ENCODE measurements at regions not wholly inside any gene's neighbourhood (a gene's known extent, or its start where the extent isn't known, plus 50 kb on each side); places are given as distances from the start of the nearest gene placed in this dataset.

GRCh38 chr11:116148056-116148455 lies 624.7 kb downstream of the BUD13 start:
- TF ChIP-seq CTCF (IDR thresholded peaks at IDR 0.05; ENCODE audit: borderline replicate concordance, insufficient read depth, low read depth, low read length), result no peak
- H3K4me3 ChIP-seq (ENCODE audit: low read depth, low read length), result no peak overlapping the region

- no peak overlapping the region for H3K4me3 ChIP-seq (ENCODE audit: low read depth, low read length)
- TF ChIP-seq CTCF (IDR thresholded peaks at IDR 0.05; ENCODE audit: borderline replicate concordance, insufficient read depth, low read depth, low read length), result 0 out of 2 replicates have a peak, but pooled peaks have one; percentile 2
Observed at GRCh38 chr11:116145187-116145865, 627.5 kb downstream of the BUD13 start.

- H3K4me3 ChIP-seq (ENCODE audit: low read depth, low read length), result no peak overlapping the region
- no peak for TF ChIP-seq CTCF (IDR thresholded peaks at IDR 0.05; ENCODE audit: borderline replicate concordance, insufficient read depth, low read depth, low read length)
Observed at GRCh38 chr11:116144387-116144958, 628.3 kb downstream of the BUD13 start.

DNA sequence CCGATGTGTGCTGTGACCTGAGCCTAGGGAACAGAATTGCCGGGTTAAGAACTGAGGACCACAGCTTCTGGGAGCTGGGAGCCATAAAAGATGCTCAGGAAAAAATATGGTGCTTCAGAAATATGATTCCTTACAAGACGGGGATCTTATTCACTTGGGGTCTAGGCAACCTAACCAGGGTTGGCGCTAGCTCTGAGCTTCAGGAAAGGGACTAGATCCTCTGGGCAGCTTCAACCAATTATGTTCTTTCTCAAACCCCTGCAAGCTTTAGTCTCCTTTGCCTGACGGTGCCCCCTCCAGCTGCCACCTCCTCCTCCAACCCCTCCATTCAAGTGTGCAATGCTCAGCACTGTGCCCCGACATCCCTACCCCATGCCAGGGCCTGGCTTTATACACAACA lies 634.1 kb upstream of the CADM1 start:
- TF ChIP-seq CTCF (IDR thresholded peaks at IDR 0.05; ENCODE audit: borderline replicate concordance, insufficient read depth, low read depth, low read length), result no peak
- H3K4me3 ChIP-seq (ENCODE audit: low read depth, low read length), result no peak overlapping the region

DNA sequence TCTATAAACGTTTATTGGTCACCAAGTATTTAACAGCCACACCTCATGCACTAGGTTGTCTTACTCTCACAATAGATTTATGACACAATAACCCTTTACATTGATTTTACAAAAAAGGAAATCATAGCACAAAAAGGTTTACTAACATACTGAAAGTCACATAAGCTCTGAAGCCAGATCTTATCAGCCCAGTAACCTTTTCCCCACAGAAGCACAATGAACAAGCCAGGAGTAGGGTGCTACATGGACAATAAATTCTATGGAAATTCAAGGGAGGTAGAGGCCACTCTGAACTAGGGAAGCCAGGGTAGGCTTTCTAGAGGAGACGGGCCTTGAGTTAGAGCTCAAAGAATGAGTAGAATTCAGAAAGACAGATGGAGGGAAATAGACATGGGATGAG lies 633.5 kb upstream of the CADM1 start:
- no peak for TF ChIP-seq CTCF (IDR thresholded peaks at IDR 0.05; ENCODE audit: borderline replicate concordance, insufficient read depth, low read depth, low read length)
- H3K4me3 ChIP-seq (ENCODE audit: low read depth, low read length), result no peak overlapping the region

DNA sequence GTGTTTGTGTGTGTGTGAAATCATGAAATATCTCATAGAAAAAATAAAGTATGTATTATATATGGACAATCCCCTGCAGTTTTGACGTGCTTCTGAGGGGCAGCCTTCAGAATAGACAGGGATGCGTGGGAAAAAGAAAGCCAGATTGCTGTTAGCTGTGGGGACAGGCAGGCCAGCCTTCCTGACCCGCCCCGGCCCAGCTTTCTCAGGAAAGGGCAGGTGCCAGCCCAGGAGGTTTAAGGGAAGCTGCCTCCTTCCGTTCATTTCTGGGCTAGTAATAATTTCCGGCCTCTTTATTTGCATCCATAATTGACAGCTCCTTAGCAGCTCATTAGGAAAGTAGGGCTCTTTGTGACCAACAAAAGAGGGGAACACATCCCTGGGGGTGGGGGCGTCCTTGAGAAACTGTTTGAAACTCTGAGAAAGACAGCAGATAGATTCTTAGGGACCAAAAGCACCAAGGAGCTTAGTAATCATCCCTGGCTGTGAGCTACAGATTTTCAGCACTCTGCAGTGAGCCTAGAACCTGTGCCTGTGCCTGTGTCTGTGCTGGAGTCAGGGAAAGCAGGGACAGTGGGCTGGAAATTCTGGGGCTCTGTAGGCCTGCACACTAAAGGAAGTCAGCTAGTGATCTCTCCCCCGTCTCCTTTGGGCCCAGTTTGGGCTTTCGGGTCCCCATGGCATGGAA lies 632.9 kb upstream of the CADM1 start:
- TF ChIP-seq CTCF (IDR thresholded peaks at IDR 0.05; ENCODE audit: borderline replicate concordance, insufficient read depth, low read depth, low read length), result no peak
- no peak overlapping the region for H3K4me3 ChIP-seq (ENCODE audit: low read depth, low read length)

DNA sequence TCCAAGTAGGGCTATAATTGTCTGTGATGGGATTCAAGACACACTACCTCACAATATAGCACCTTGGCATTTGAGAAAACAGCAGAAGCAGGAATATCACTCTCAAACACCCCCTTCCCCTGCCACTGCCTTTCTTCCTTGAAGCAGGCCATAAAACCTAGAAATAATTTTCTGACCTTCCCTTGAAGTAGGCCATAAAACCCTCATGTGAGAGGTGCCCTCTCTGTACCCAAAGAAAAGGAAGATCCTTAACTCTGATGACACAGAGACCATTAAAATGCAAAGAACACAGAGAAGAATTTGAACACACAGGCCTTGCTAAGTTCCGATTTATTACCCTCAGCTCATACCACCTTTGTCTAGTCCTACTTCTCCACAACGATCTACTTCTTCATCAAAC lies 631.7 kb upstream of the CADM1 start:
- no peak overlapping the region for H3K4me3 ChIP-seq (ENCODE audit: low read depth, low read length)
- TF ChIP-seq CTCF (IDR thresholded peaks at IDR 0.05; ENCODE audit: borderline replicate concordance, insufficient read depth, low read depth, low read length), result no peak

All from GM12875 (cell line).